ENCODE measurements at regions not wholly inside any gene's neighbourhood (a gene's known extent, or its start where the extent isn't known, plus 50 kb on each side); places are given as distances from the start of the nearest gene placed in this dataset.

- no peak overlapping the region for H3K4me3 ChIP-seq (ENCODE audit: low read depth, low read length)
- DNase-seq (ENCODE audit: low read depth), result peak; percentile 98
- no peak for TF ChIP-seq CTCF (IDR thresholded peaks at IDR 0.05; ENCODE audit: insufficient read depth, low read depth, low read length)
Observed at GRCh38 chr2:150873396-150873772, 385.9 kb upstream of the RND3 start.

- H3K4me3 ChIP-seq (ENCODE audit: low read depth, low read length), result no peak overlapping the region
Observed at GRCh38 chr2:150872756-150873395, 385.4 kb upstream of the RND3 start.

GRCh38 chr2:150866431-150866830 is 379.0 kb upstream of the RND3 start:
- no peak overlapping the region for H3K4me3 ChIP-seq (ENCODE audit: low read depth, low read length)
- DNase-seq (ENCODE audit: low read depth), result peak; percentile 63
- no peak for TF ChIP-seq CTCF (IDR thresholded peaks at IDR 0.05; ENCODE audit: insufficient read depth, low read depth, low read length)

More at GRCh38 chr2:150872756-150873395, 385.4 kb upstream of the RND3 start:
- no peak for DNase-seq (ENCODE audit: low read depth)
- TF ChIP-seq CTCF (IDR thresholded peaks at IDR 0.05; ENCODE audit: insufficient read depth, low read depth, low read length), result peak; percentile 7

DNA sequence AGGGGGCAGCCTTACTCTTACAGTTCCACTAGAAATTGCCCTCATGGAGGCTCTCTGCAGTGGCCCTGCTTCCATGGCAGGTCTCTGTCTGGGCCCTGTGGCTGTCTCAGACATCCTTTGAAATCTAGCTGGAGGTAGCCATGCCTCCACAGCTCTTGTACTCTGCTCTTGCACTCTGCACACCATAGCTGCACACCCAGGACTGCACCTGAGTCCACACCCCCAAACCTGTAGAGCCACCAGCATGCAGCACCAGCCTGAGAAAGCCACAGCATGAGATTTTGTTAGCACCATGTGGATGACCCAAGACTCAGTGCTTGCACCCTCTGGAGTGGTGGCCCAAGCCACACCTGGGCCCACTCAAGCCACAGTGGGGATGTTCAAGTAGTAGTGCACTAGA is 376.2 kb upstream of the RND3 start:
- no peak overlapping the region for H3K4me3 ChIP-seq (ENCODE audit: low read depth, low read length)
- no peak for TF ChIP-seq CTCF (IDR thresholded peaks at IDR 0.05; ENCODE audit: insufficient read depth, low read depth, low read length)
- no peak for DNase-seq (ENCODE audit: low read depth)

GRCh38 chr2:150860301-150860700 is 372.8 kb upstream of the RND3 start:
- no peak overlapping the region for H3K4me3 ChIP-seq (ENCODE audit: low read depth, low read length)
- no peak for DNase-seq (ENCODE audit: low read depth)
- TF ChIP-seq CTCF (IDR thresholded peaks at IDR 0.05; ENCODE audit: insufficient read depth, low read depth, low read length), result no peak

DNA sequence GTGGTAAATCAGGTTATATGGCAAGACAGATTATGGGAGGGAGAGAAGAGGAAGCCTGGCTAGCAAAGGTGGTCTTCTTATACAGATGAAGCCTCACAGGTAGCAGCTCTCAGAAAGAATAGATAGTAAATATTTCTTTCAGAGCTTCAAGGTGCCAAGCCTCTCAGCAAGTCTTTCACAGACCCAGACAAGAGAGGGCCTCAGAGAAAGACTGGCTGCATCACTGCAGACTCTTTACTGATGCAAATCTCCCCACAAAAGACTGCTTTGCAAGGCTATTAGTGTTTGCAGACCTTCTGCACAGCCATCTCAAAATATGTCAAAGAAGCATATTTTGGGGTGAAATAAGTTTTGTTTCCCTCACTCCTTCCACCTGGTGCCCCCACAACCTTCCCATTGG is 372.4 kb upstream of the RND3 start:
- no peak for TF ChIP-seq CTCF (IDR thresholded peaks at IDR 0.05; ENCODE audit: insufficient read depth, low read depth, low read length)
- DNase-seq (ENCODE audit: low read depth), result no peak
- H3K4me3 ChIP-seq (ENCODE audit: low read depth, low read length), result no peak overlapping the region

- H3K4me3 ChIP-seq (ENCODE audit: low read depth, low read length), result no peak overlapping the region
- TF ChIP-seq CTCF (IDR thresholded peaks at IDR 0.05; ENCODE audit: insufficient read depth, low read depth, low read length), result no peak
- DNase-seq (ENCODE audit: low read depth), result no peak
Observed at GRCh38 chr2:150859162-150859561, 371.7 kb upstream of the RND3 start.
